IMR-90 (cell line): ENCODE measurements at regions not wholly inside any gene's neighbourhood (a gene's known extent, or its start where the extent isn't known, plus 50 kb on each side); places are given as distances from the start of the nearest gene placed in this dataset.
A peak's percentile ranks its signal among the peaks of the same experiment; 100 is the strongest.

Experiments used
- ATAC-seq: fragments of 200-7000 bp; cut with Tn5 transposase; 2 replicates; pipeline ENCODE4 v1.9.1; 2020; ENCODE audit warnings: low read depth, mild to moderate bottlenecking, moderate library complexity
- BruUV-seq: library from RNA; stranded (reverse); fragments of 400-500 nt; replicated peaks from 2 replicates; lab custom pipeline; 2021; lab: Mats Ljungman, UMichigan
- CTCF ChIA-PET: fragments of 300-600 bp; formaldehyde crosslinking; extraction: SDS; loops from one replicate; lab custom pipeline; 2021; ENCODE audit warnings: antibody characterized with exemption; lab: Yijun Ruan, JAX
- POLR2A ChIA-PET: fragments of 300-600 bp; sonication (Branson Sonifier 250); formaldehyde crosslinking; loops from one replicate; lab custom pipeline; 2022; ENCODE audit warnings: antibody characterized with exemption; ENCODE audit not compliant: unreplicated experiment; lab: Charles Lee
- DNase-seq: peaks from one replicate; pipeline ENCODE4 v3.0.0; 2013
- H2AFZ ChIP-seq: replicated peaks from 2 replicates; pipeline ENCODE3; 2013; ENCODE audit warnings: low read length, mild to moderate bottlenecking; ENCODE audit not compliant: poor library complexity
- H2AK5ac ChIP-seq: 2 replicates; pipeline ENCODE4 v1.6.1; 2013; ENCODE audit warnings: low read depth, low read length, inconsistent platforms
- H2AK9ac ChIP-seq: replicated peaks from 2 replicates; pipeline ENCODE3; 2013; ENCODE audit warnings: mild to moderate bottlenecking, low read depth, low read length, moderate library complexity; ENCODE audit not compliant: poor library complexity
- H2BK120ac ChIP-seq: 2 replicates; pipeline ENCODE4 v1.6.1; 2013; ENCODE audit warnings: low read depth, low read length, inconsistent platforms
- H2BK15ac ChIP-seq: 3 replicates; pipeline ENCODE4 v1.6.1; 2013; ENCODE audit warnings: low read depth, low read length, inconsistent platforms
- H2BK20ac ChIP-seq: 2 replicates; pipeline ENCODE4 v1.6.1; 2013; ENCODE audit warnings: low read depth, mild to moderate bottlenecking, inconsistent platforms, low read length, moderate library complexity
- H2BK5ac ChIP-seq: 2 replicates; pipeline ENCODE4 v1.6.1; 2013; ENCODE audit warnings: mild to moderate bottlenecking, low read depth, low read length, inconsistent platforms; ENCODE audit not compliant: poor library complexity, severe bottlenecking
- H3K14ac ChIP-seq: replicated peaks from 2 replicates; pipeline ENCODE4 v1.6.1; 2013; ENCODE audit warnings: low read depth, low read length, inconsistent platforms
- H3K18ac ChIP-seq: 2 replicates; pipeline ENCODE4 v1.6.1; 2013; ENCODE audit warnings: low read depth, low read length, control low read depth
- H3K23ac ChIP-seq: 2 replicates; pipeline ENCODE4 v1.6.1; 2013; ENCODE audit warnings: low read depth, low read length, inconsistent platforms
- H3K27ac ChIP-seq: 2 replicates; pipeline ENCODE4 v1.5.1; 2013; ENCODE audit warnings: mild to moderate bottlenecking, control low read depth, low read length; ENCODE audit not compliant: insufficient read depth
- H3K27me3 ChIP-seq: 2 replicates; pipeline ENCODE4 v1.6.1; 2013; ENCODE audit warnings: low read length; ENCODE audit not compliant: control insufficient read depth, insufficient read depth
- H3K36me3 ChIP-seq: 2 replicates; pipeline ENCODE4 v1.6.1; 2013; ENCODE audit warnings: low read length, mixed read lengths; ENCODE audit not compliant: control insufficient read depth, insufficient read depth
- H3K4ac ChIP-seq: 2 replicates; pipeline ENCODE4 v1.6.1; 2013; ENCODE audit warnings: low read depth, low read length, inconsistent platforms
- H3K4me1 ChIP-seq: 2 replicates; pipeline ENCODE4 v1.6.1; 2013; ENCODE audit warnings: low read length, mixed read lengths; ENCODE audit not compliant: control insufficient read depth, insufficient read depth
- H3K4me2 ChIP-seq: 2 replicates; pipeline ENCODE4 v1.6.1; 2013; ENCODE audit warnings: low read depth, mild to moderate bottlenecking, control low read depth, low read length, moderate library complexity
- H3K4me3 ChIP-seq: 2 replicates; pipeline ENCODE4 v1.5.1; 2013; ENCODE audit warnings: low read depth, mild to moderate bottlenecking, control low read depth, low read length, moderate library complexity; ENCODE audit not compliant: insufficient read depth
- H3K56ac ChIP-seq: 2 replicates; pipeline ENCODE4 v1.6.1; 2013; ENCODE audit warnings: low read length, inconsistent platforms; ENCODE audit not compliant: insufficient read depth; ENCODE audit errors: extremely low read depth
- H3K79me1 ChIP-seq, 2 experiments: 2 replicates each; pipeline ENCODE4 v1.6.1; 2013; ENCODE audit warnings: low read length in 2 of 2, inconsistent platforms in 1 of 2, low read depth in 1 of 2
- H3K9ac ChIP-seq: 2 replicates; pipeline ENCODE4 v1.6.1; 2013; ENCODE audit warnings: low read depth, low read length, control low read depth
- H3K9me1 ChIP-seq: 2 replicates; pipeline ENCODE4 v1.6.1; 2013; ENCODE audit warnings: low read length, inconsistent platforms; ENCODE audit not compliant: insufficient read depth
- H3K9me3 ChIP-seq: 2 replicates; pipeline ENCODE4 v1.6.1; 2013; ENCODE audit warnings: low read length; ENCODE audit not compliant: control insufficient read depth, insufficient read depth
- H4K20me1 ChIP-seq: 2 replicates; pipeline ENCODE4 v1.6.1; 2013; ENCODE audit warnings: low read length, inconsistent platforms; ENCODE audit not compliant: insufficient read depth
- H4K5ac ChIP-seq: 2 replicates; pipeline ENCODE4 v1.6.1; 2013; ENCODE audit warnings: mild to moderate bottlenecking, low read depth, low read length, control low read depth
- H4K8ac ChIP-seq, 2 experiments: 2 replicates each; pipeline ENCODE4 v1.6.1; 2013; ENCODE audit warnings: low read depth in 2 of 2, low read length in 2 of 2, control low read depth in 1 of 2, inconsistent platforms in 1 of 2
- H4K91ac ChIP-seq: 2 replicates; pipeline ENCODE4 v1.6.1; 2013; ENCODE audit warnings: low read depth, low read length, inconsistent platforms; ENCODE audit not compliant: insufficient read depth
- BHLHE40 ChIP-seq: fragments of 150-350 bp; IDR thresholded peaks from 2 replicates; pipeline ENCODE4 v1.6.1; 2016; ENCODE audit warnings: mild to moderate bottlenecking, low read depth, low read length
- CEBPB ChIP-seq: IDR thresholded peaks from 2 replicates; pipeline ENCODE4 v1.6.1; 2012; ENCODE audit warnings: low read depth, low read length, improper control_type of control experiment
- CTCF ChIP-seq: conservative IDR thresholded peaks from 2 replicates; pipeline ENCODE4 v1.5.1; 2012; ENCODE audit warnings: mild to moderate bottlenecking, low read depth, low read length, improper control_type of control experiment
- ELK1 ChIP-seq: fragments of 150-350 bp; IDR thresholded peaks from 2 replicates; pipeline ENCODE4 v1.6.1; 2016; ENCODE audit warnings: low read depth, mild to moderate bottlenecking, low read length, moderate library complexity, borderline replicate concordance
- FOS ChIP-seq: fragments of 150-350 bp; IDR thresholded peaks from 2 replicates; pipeline ENCODE4 v1.6.1; 2016; ENCODE audit warnings: low read depth, low read length
- MAFK ChIP-seq: IDR thresholded peaks from 2 replicates; pipeline ENCODE4 v1.6.1; 2012; ENCODE audit warnings: low read depth, low read length, improper control_type of control experiment
- MAZ ChIP-seq: IDR thresholded peaks from 2 replicates; pipeline ENCODE4 v1.6.1; 2012; ENCODE audit warnings: low read depth, mild to moderate bottlenecking, low read length, improper control_type of control experiment, moderate library complexity, borderline replicate concordance
- MXI1 ChIP-seq: IDR thresholded peaks from 2 replicates; pipeline ENCODE4 v1.6.1; 2012; ENCODE audit warnings: low read depth, mild to moderate bottlenecking, low read length, moderate library complexity, borderline replicate concordance
- NFE2L2 ChIP-seq: fragments of 150-350 bp; IDR thresholded peaks from 2 replicates; pipeline ENCODE4 v1.6.1; 2016; ENCODE audit warnings: low read depth, mild to moderate bottlenecking, low read length
- POLR2A ChIP-seq: IDR thresholded peaks from 2 replicates; pipeline ENCODE4 v1.6.1; 2012; ENCODE audit warnings: mild to moderate bottlenecking, low read depth, low read length
- RAD21 ChIP-seq: IDR thresholded peaks from 2 replicates; pipeline ENCODE4 v1.6.1; 2012; ENCODE audit warnings: low read length, improper control_type of control experiment
- RCOR1 ChIP-seq: IDR thresholded peaks from 2 replicates; pipeline ENCODE4 v1.6.1; 2012; ENCODE audit warnings: mild to moderate bottlenecking, low read length, improper control_type of control experiment; ENCODE audit not compliant: insufficient replicate concordance
- RFX5 ChIP-seq: IDR thresholded peaks from 2 replicates; pipeline ENCODE4 v1.8.0; 2012; ENCODE audit warnings: low read depth, mild to moderate bottlenecking, low read length, moderate library complexity
- SMC3 ChIP-seq: fragments of 150-350 bp; IDR thresholded peaks from 2 replicates; pipeline ENCODE4 v1.6.1; 2016; ENCODE audit warnings: low read depth, mild to moderate bottlenecking, antibody characterized with exemption, low read length, moderate library complexity
- USF2 ChIP-seq: fragments of 150-350 bp; IDR thresholded peaks from 2 replicates; pipeline ENCODE4 v1.6.1; 2017; ENCODE audit warnings: mild to moderate bottlenecking, antibody characterized with exemption, low read length, low read depth
- WGBS, 2 experiments: methylation state at CpG; one replicate each; pipeline versions ENCODE4 v1.1.5 to v1.1.7; 2013; ENCODE audit warnings: missing lambda C conversion rate in 2 of 2; ENCODE audit not compliant: insufficient read length in 1 of 2; ENCODE audit errors: extremely low coverage in 2 of 2; 5-methylcytosine and 5-hydroxymethylcytosine counted together
- dilution Hi-C: fragments of 300-500 bp; cut with HindIII; formaldehyde crosslinking; loops from one replicate; pipeline ENCODE4 v1.14.3; 2018; ENCODE audit warnings: low sequenced_read_pairs; ENCODE audit not compliant: unreplicated experiment
- in situ Hi-C: fragments of 300-500 bp; cut with MboI; formaldehyde crosslinking; loops from 3 replicates; pipeline ENCODE4 v1.14.3; 2019; ENCODE audit warnings: low sequenced_read_pairs, inconsistent platforms, mixed read lengths
- intact Hi-C: fragments of 100-400 bp; cut with micrococcal nuclease; formaldehyde crosslinking; loops from 2 replicates; pipeline ENCODE4 v1.10.0; 2022

- Histone ChIP-seq H4K5ac (no peak overlapping the region), H3K79me1 (no peaks in the 10 kb centered on the region), H2BK15ac (no peak overlapping the region), H3K9me1 (no peaks in the 10 kb centered on the region), H2BK5ac (no peak overlapping the region), H3K36me3 (no peaks in the 10 kb centered on the region), H4K20me1 (no peaks in the 10 kb centered on the region), H3K9ac (no peak overlapping the region), H3K9me3 (peaks cover 4% of the 10 kb centered on the region), H3K4ac (no peak overlapping the region), H4K91ac (no peak overlapping the region), H2BK20ac (no peak overlapping the region), H2AK5ac (no peak overlapping the region), H2AFZ (no peak overlapping the region), H3K27ac (no peak overlapping the region), H3K14ac (no peak overlapping the region), H3K4me2 (no peak overlapping the region), H3K18ac (no peak overlapping the region), H3K23ac (no peak overlapping the region), H3K4me3 (no peak overlapping the region), H2AK9ac (no peak overlapping the region), H3K4me1 (no peaks in the 10 kb centered on the region), H2BK120ac (no peak overlapping the region), H3K27me3 (peaks cover 2% of the 10 kb centered on the region; the same call in 1 of the 2 replicates), H4K8ac (no peak overlapping the region), H3K56ac (no peak overlapping the region)
- TF ChIP-seq POLR2A (no peak), CEBPB (no peak), MXI1 (no peak), RAD21 (peak; percentile 21), ELK1 (no peak), MAFK (no peak), RFX5 (no peak), USF2 (no peak), CTCF (peak; percentile 40), FOS (no peak), BHLHE40 (no peak), MAZ (no peak), NFE2L2 (no peak), RCOR1 (no peak), SMC3 (no peak)
- ChIA-PET CTCF (interaction anchor here (0.6 to 0.9 kb wide), 2 partner anchors 8 to 377 kb away, joined by 3 read pairs; no protein-coding TSS in a partner anchor), POLR2A (no interaction called here)
- BruUV-seq: no TSS peak
- DNase-seq: peak; percentile 27
- peak; percentile 72; the same call in 1 of the 2 replicates for ATAC-seq
- intact Hi-C loops (no loop called here), dilution Hi-C loops (no loop called here), in situ Hi-C loops (no loop called here)
- no CpG with 5 or more reads among the region's 5 CpGs for WGBS, 2 experiments
Measured at GRCh38 chr5:36777105-36777757, 99.3 kb upstream of the NIPBL start.
